ENCODE measurements at regions not wholly inside any gene's neighbourhood (a gene's known extent, or its start where the extent isn't known, plus 50 kb on each side); places are given as distances from the start of the nearest gene placed in this dataset.
A peak's percentile ranks its signal among the peaks of the same experiment; 100 is the strongest.

DNA sequence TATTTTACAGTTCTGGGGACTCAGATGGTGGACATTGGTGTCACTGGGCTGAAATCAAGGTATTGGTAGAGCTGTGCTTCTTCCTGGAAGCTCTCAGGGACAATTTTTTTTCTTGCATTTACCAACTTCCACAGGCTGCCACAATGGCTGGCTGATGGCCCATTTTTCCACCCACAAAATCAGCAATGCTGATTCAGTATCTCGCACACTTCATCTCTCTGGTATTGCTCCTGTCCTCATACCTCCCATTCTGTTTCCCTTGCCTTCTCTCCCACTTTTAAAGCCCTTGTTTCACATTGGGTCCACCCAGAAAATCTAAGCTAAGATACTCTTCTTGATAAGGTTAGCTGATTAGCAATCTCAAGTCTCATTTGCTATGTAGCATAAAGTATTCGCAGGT lies 530.9 kb upstream of the POM121L12 start:
- no peak for DNase-seq (ENCODE audit: extremely low read depth, low read depth, low spot score)

DNA sequence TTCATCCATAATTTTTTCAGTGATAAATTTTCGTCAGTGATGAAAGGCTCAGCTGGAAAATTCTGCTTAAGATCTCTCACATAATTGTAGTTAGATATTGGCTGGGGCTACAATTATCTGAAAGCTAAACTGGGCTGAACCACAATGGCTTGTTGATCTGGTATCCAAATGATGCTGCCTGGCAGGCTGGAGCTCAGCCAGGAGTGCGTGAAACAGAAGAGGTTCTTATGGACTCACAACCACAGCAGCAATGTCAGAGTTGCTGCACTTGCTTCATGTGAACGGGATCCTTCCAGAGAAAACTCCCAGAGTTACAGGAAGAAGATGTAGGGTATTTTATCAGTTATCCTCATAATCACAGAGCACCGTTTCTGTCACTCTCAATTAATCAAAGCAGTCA lies 533.2 kb upstream of the POM121L12 start:
- no peak for DNase-seq (ENCODE audit: extremely low read depth, low read depth, low spot score)

DNA sequence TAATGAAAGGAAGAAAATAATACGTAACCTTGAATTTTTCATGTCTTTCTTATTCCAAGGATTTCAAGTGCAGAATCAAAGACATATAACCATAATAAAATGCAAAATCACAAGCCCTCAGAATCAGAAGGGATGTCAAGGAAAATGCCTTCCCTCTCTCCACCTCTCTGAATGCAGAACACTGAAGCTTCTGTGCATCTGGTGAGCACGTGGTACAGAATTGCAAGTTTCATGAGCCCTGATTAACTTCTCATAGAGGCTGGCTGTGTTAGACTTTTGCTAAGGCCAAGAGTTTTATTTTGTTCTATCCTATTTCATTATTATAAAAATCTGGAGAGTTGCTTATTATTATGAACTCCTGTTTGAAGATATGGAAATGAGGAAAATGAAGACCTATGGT lies 533.7 kb upstream of the POM121L12 start:
- DNase-seq (ENCODE audit: extremely low read depth, low read depth, low spot score): no peak

DNA sequence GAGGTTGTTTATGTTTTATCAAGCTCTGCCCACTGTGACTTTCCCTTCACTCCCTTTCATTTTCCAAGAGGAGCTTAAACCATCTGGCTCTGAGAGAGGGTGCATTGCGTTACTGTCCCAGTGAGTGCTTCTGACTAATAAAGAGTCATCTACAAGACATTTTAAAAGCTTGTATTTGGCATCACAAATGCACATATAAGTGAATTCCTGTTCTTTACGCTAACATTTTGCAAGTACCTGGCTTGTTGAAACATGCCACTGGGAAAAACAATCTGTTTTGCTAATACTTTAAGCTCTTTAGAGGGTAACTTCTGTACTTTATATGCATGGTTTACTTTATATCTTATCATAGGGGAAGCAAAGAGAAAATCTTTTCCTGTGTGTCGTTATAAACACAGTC lies 534.6 kb upstream of the POM121L12 start:
- no peak for DNase-seq (ENCODE audit: extremely low read depth, low read depth, low spot score)

DNA sequence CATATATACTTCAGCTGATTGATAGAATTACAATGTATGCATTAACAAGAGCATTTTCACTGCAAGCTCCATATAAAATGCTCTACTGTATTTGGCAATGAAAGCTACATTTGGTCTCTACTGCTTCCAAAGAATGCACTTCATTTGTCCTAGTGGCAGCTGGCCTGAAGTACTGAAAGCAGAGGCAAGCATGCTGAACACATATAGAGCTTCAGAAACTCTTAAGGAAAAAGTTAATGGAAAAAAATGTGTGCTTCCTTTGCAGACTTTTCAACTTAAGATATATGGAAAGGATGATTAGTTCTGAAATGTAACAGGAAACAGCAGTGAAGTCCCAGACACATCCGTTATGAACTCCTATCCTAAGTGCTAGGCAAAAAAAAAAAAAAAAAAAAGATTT lies 537.1 kb upstream of the POM121L12 start:
- no peak for DNase-seq (ENCODE audit: extremely low read depth, low read depth, low spot score)

DNA sequence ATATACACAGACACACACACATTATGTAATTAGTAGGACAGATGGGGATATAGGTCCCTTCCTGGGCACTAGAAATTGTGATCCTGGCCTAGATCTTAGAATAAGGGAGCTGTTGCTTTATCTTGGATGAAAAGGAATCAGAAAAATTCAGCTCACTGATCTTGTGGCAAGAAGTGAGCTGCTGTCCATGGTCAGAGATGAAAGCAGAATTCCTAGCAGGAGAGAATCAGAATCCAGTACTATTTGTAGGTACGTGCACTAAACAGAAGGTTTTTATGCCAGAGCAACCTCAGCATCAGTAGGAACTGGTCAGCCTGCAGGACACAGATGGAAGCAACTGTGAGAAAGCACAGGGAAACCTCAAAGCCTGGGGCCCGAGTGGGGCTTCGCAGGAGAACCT lies 549.2 kb upstream of the POM121L12 start:
- DNase-seq (ENCODE audit: extremely low read depth, low read depth, low spot score): no peak

DNA sequence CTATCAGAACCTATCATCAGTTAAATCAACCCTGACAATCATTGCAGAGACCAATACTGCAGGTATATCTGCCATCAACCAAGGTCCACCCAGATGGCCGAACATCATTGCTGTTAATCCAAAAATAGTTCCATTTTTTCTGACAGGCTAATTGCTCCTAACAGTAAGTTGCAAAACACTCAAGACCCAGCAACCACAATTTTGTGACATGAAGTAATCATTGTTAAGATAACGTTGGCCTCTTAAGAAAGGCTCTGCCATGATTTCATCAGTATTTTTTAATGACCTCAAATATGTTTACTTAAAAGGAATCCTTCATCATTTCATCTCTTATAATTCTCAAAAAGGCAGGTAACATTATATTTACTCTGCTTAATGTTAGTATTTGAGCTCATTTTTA lies 553.4 kb upstream of the POM121L12 start:
- DNase-seq (ENCODE audit: extremely low read depth, low read depth, low spot score): no peak

DNA sequence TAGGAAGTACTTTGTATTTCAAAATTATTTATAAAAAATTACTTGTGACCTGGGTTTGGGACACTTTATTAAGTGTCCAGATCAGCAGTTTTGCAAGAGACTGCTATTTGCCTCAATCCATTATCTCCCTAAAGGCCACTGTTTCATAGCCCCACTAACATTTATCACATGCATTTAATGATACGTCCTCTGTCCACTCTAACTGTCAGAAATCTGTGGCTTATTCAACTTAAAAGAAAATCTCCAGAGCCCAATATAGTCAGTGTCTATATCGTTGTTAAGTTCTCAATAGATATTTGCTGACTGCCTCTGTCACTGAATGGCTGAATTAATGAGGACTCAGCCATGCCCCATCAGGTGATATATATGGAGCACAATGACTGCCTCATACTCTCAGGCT lies 553.9 kb upstream of the POM121L12 start:
- no peak for DNase-seq (ENCODE audit: extremely low read depth, low read depth, low spot score)

DNA sequence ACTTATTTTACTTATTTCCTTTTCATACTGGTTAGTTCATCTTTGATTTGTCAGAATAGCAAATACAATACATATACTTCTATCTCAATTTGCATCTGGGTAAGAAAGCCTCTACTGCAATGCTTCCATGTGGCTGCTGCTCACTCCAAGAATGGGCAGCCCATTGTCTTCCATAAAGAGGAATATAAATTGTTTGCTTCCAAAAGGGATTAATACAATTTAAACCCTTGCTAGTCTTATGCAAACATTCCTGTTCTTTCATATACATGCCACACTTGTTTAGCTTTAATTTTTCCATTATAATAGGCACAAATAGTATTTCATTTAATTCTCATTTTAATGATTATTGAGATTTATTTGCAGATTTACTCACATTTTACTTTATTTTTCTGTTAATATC lies 555.4 kb upstream of the POM121L12 start:
- DNase-seq (ENCODE audit: extremely low read depth, low read depth, low spot score): no peak

DNA sequence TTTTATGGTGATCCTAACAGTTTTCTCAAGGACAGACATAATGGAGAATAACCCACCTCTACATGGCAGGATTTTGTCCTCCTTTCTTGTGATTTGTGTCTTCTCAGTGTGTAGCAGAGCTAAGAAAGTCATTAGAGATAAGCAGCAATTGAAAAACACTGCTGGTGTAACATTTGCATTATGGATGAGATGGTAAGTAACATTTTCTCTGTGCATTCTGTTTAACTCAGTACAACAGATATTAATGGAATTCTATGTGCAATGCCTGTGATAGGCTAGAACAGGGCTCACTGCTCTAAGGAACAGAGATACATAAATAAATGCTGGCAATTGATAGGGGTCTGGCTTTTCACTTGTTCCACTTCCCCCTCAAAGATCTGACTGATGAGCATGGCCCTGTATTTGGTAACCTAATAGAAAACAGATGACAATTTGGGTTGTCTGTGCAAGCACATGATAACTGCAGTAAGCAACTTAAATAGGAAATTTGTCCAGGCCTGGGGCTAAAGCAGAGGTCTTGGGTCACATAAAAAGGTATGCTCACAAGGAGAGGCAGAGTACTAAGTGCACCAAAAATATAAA lies 560.3 kb upstream of the POM121L12 start:
- DNase-seq (ENCODE audit: extremely low read depth, low read depth, low spot score): no peak

DNA sequence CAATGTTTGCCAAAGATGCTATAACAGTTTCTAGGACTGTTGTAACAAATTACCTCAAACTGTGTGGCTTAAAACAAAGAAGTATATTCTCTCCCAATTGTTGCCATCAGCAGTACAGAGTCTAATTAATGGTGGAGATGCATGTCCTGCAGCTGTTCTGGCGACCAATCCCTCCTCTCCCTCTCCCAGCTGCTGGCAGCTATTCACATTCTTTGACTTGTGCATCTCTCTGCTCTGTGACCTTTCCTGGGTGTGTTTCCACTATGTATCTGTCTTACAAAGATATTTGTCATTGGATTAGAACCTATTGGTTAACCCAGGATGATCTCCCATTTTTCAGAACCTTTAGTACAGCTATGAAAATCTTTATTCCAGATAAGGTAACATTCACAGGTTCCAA lies 561.7 kb upstream of the POM121L12 start:
- DNase-seq (ENCODE audit: extremely low read depth, low read depth, low spot score): no peak

DNA sequence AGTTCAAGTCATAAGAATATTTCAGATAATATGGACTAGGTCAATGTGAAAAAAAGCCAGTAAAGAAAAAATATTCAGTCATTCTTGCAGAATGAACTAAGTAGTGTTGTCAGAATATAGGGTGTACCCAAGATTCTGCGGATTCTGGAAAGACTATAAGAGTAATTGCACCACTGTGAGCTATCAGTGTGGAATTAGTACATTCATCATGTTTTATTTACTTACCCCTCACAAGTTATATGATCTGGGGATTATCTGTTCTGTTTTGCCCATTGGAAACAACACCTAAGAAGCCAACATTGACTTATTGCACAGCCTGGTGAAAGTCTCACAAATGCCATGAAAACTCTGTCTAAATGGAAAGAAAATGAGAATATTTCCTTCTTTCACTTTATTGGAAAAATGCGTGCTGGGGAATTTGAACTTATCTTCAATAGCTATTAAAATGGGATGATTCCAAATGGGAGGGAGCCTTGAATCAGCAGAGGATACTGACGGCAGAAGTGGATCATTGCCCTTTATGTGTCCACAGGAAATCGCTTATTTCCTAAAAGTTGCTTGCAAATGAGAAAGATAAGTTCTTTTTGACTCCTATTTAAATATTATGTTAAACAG lies 563.3 kb upstream of the POM121L12 start:
- DNase-seq (ENCODE audit: extremely low read depth, low read depth, low spot score): no peak

DNA sequence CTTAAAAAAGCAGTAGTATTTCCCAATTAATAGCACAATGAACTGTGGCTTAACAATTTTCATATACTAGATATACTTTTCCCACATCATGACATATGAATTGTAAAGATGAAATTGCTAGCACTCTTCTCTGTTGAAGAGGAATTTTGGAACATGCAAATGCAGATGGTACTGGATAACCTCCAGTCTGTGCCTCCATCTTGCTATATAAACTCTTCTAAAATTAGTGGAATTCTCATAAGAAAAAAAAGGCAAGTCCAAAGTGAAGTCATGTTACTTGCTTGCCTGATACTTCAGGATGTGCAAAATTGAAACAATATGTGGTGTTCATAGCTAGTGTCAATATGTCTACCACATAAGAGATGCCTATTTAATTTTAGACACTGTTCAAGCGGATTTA lies 570.2 kb upstream of the POM121L12 start:
- no peak for DNase-seq (ENCODE audit: extremely low read depth, low read depth, low spot score)

DNA sequence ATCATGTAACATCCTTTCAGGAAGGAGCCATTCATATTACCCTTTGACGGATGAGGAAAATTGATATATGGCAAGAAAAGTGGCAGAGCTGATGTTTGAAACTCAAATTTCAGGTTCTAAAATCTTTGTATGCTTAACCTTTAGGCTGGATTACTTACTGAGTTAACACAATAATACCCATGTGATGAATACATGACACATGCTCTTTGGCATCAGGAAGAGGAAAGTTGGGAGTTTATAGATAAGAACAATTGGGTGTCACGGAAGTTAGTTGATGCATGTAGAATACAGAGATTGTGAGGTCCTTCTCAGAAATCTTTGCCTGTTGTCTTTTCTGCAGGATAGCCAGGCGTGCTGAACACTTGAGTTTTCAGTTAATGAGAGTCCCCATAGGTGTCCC lies 572.1 kb upstream of the POM121L12 start:
- DNase-seq (ENCODE audit: extremely low read depth, low read depth, low spot score): peak; percentile 33

DNA sequence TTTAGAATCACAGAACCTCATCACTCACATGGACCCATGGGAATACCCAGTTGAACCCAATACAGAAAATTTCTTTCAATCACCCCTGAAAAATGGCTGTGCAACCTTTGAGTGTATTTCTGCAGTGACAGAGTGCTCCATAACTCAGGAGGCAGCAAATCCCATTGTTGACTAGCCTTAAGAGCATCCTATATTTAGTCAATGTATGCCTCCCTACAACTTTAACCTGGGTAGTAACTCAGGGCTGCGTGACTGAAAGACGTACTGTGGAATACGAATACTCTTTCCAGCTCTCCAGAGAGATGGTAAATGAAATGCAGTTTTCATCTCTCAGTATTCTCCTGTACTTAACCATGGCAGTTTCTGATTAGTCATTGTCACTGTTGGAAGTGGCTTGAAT lies 573.0 kb upstream of the POM121L12 start:
- no peak for DNase-seq (ENCODE audit: extremely low read depth, low read depth, low spot score)

DNA sequence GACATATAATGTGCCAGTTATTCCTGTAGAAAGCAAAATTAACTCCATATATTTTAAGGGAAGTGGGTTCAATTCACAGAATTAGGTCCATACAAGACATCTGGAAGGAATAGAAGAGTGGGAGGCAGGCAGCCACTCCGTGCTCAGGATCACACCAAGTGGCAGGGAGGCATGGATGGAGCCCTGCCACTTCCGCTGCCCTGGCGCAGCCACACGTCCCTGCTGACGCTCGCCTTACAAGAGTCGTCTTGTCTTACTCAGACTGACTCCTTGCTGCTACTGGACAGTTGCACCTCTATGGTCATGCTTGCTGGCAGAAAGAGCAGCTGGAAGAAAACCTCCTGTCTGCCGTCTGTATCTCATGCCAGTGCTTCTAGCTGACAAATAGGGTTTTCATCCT lies 579.9 kb upstream of the POM121L12 start:
- DNase-seq (ENCODE audit: extremely low read depth, low read depth, low spot score): no peak

DNA sequence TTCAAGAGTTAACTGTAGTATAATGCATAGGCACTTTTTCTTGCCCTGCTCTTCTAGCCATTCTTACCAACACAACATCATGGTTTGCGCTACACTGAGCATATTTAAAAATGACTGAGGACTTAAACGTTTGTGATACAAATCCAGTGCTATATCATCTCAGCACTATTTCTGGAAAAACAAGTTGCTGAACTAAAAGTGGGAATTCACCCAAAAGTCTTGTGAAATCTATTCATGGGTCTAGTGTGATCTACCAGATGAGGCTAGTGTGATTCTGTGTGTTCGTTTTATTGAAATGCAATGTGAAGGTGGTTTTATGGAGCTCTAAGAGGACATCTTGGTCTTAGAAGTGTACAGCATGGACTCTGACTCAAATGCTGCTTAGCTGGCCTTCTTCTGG lies 584.6 kb upstream of the POM121L12 start:
- no peak for DNase-seq (ENCODE audit: extremely low read depth, low read depth, low spot score)

DNA sequence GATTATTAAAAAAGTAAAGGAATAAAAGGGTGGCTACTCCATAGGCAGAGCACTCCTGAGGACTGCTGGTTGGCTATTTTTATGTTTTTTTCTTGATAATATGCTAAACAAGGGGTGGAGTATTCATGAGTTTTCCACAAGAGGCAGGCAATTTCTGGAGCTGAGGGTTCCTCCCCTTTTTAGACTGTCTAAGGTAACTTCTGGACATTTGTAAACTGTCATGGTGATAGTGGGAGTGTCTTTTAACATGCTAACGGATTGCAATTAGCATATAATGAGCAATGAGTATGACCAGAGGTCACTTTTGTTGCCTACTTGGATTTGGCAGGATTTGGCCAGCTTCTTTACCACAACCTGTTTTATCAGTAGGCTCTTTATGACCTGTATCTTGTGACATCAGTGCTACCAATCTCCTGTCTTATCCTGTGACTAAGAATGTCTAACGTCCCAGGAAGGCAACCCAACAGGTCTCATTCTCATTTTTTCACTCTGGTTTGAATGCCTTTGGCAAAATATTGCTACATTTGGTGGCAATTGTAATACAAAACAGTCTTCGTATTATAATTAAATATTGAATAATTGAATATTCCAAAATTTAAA lies 587.8 kb upstream of the POM121L12 start:
- DNase-seq (ENCODE audit: extremely low read depth, low read depth, low spot score): no peak

DNA sequence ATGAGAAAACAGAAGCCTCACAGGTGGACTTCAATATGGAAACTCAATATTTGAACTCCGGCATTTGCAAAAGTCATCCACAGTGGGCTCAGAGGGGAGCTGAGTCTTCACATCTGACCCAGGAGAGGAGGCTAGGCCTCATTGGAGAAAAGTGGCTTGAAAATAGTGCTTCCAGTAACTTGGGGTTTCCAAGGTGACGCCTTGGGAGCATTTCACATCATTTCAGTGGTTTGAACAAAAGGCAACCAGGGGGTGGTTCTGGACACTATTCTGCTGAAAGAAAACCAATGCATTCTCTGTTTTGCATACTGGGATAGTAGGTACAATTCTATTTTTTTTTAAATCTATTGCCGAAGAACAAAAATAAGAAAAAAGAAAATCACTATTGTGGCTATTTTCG lies 599.2 kb upstream of the POM121L12 start:
- no peak for DNase-seq (ENCODE audit: extremely low read depth, low read depth, low spot score)

DNA sequence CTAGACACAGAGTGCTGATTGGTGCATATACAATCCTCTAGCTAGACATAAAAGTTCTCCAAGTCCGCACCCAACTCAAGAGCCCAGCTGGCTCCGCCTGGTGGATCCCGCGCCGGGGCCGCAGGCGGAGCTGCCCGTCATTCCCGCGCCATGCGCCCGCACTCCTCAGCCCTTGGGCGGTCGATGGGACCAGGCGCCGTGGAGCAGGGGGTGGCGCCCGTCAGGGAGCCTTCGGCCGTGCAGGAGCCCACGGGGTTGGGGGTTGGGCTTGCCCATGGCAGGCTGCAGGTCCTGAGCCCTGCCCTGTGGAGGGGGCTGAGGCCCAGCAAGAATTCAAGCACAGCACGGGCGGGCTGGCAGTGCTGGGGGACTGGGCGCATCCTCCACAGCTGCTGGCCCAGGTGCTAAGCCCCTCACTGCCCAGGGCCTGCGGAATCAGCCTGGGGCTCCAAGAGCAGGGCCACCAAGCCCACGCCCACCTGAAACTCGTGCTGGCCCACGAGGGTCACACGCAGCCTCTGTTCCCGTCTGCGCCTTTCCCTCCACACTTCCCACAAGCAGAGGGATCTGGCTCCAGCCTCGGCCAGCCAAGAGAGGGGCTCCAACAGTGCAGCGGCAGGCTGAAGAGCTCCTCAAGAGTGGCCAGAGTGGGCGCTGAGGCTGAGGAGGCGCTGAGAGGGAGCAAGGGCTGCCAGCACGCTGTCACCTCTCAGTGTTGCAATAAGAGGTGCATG lies 604.2 kb upstream of the POM121L12 start:
- no peak for DNase-seq (ENCODE audit: extremely low read depth, low read depth, low spot score)

DNA sequence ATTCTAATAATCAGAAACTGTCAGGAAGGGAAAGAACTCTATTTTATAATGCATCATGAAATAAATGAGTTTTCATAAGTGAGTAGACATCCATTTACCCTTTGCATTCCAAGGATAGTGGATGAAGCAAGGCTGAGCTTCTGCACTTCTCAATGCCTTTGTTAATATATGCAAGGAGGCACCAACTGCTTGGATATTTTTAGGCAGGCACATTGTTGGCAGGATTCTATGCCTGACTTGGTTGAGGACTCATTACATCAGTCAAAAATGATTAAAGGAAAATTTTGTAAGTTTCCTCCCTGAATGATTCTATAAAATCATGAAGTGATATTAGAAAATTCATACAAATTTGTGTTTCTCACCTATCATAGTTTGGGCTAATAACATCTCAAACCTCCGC lies 612.2 kb upstream of the POM121L12 start:
- no peak for DNase-seq (ENCODE audit: extremely low read depth, low read depth, low spot score)

DNA sequence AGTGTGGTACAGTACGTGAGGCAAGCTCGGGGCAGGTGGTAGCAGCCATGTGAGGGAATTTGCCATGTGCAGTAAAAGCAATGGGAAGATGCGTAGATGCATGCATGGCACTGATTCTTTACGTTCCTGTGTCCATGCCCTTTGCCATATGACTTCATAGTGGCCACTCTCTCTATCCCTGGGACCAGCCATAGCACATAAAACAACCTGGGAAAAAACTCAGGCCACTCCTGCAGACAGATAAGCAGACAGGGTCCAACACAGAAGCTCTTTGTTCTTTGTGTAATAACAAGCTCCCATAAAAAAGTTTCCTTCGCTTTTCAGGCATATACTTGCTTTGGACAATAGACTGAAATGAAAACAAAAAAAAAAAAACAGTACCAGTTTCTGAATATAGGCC lies 622.4 kb upstream of the POM121L12 start:
- DNase-seq (ENCODE audit: extremely low read depth, low read depth, low spot score): no peak
